Heart right ventricle (tissue), 16 donors: ENCODE measurements at regions not wholly inside any gene's neighbourhood (a gene's known extent, or its start where the extent isn't known, plus 50 kb on each side); places are given as distances from the start of the nearest gene placed in this dataset.

ENCODE experiments used
- ATAC-seq, 8 donors: fragments of 200-7000 bp; cut with Tn5 transposase; one replicate each; pipeline ENCODE4 v1.9.1; 2020; ENCODE audit warnings: mild to moderate bottlenecking in 8 of 8, moderate library complexity in 8 of 8, moderate number of reproducible peaks in 1 of 8
- DNase-seq, 2 donors: peaks; one replicate each; pipeline ENCODE4 v3.0.0-alpha.2; 2020
- H3K27ac ChIP-seq, 10 donors: fragments of 200-600 bp; sonication (generic) in 2 of 10; one replicate each; pipeline versions ENCODE4 v1.5.0 to v1.8.0; 2020 to 2022; ENCODE audit warnings: mild to moderate bottlenecking in 3 of 10
- H3K27me3 ChIP-seq, 7 donors: fragments of 200-600 bp; one replicate each; pipeline ENCODE4 v1.8.0; 2021 to 2022; ENCODE audit warnings: mild to moderate bottlenecking in 2 of 7
- H3K36me3 ChIP-seq, 9 donors: fragments of 200-600 bp; sonication (generic) in 1 of 9; one replicate each; pipeline versions ENCODE4 v1.5.0 to v1.8.0; 2020 to 2022; ENCODE audit warnings: mild to moderate bottlenecking in 2 of 9
- H3K4me1 ChIP-seq, 9 donors: fragments of 200-600 bp; sonication (generic) in 1 of 9; one replicate each; pipeline versions ENCODE4 v1.5.0 to v1.8.0; 2020 to 2022; ENCODE audit warnings: mild to moderate bottlenecking in 4 of 9
- H3K4me3 ChIP-seq, 10 donors: fragments of 200-600 bp; sonication (generic) in 2 of 10; one replicate each; pipeline versions ENCODE4 v1.5.0 to v1.8.0; 2020 to 2022; ENCODE audit warnings: mild to moderate bottlenecking in 7 of 10, moderate library complexity in 2 of 10
- H3K9me3 ChIP-seq, 11 donors: fragments of 200-600 bp in 10 of 11; sonication (generic) in 2 of 11; one replicate each; pipeline versions ENCODE4 v1.5.0 to v1.8.0; 2013 to 2022; ENCODE audit warnings: mild to moderate bottlenecking in 2 of 11, control low read depth in 1 of 11, moderate library complexity in 1 of 11
- WGBS, 2 donors: extraction: QIAGEN DNeasy Blood & Tissue Kit; methylation state at CpG; one replicate each; pipeline ENCODE4 v1.1.7; 2013; ENCODE audit warnings: inconsistent platforms in 1 of 2; 5-methylcytosine and 5-hydroxymethylcytosine counted together
- intact Hi-C, 10 donors: fragments of 100-400 bp; cut with DNase I; formaldehyde crosslinking; loops; one replicate each; pipeline versions ENCODE4 v1.11.1 to v1.14.2; 2022
- TF ChIP-seq, protein P1 (sequence below), 9 donors: fragments of 200-600 bp; sonication (generic) in 2 of 9; IDR thresholded peaks; one replicate each; pipeline versions ENCODE4 v1.5.0 to v1.8.0; 2021 to 2022; ENCODE audit warnings: antibody characterized with exemption in 9 of 9, mild to moderate bottlenecking in 5 of 9, moderate library complexity in 1 of 9
- donor health status: Arrhythmogenic right ventricular cardiomyopathy.
- donor health status: ischemic (EF 13 %, LVEDD 7.1; RV severe dilation, severe dysfunction).
- donor health status: healthy with polysubstance abuse.
- donor health status: DM: no; HTN: yes; CAD: no.
- donor health status: DM: no; HTN: no; CAD: no.
- donor health status: ischemic (EF 25% LVEDD 6.9; RV normal size, moderate dysfunction).
- donor health status: ischemic (EF 25% LVEDD 5.7; RV mildly dilated, moderate dysfunction).
- donor health status: healthy.
- donor health status: DM: yes; HTN: yes; CAD: no.
- donor health status: Ischemic cardiomyopathy.
- donor health status: ischemic (EF 35%, LVEDD 5.7; RV mildly dilated, moderate dysfunction).
- donor health status: nonischemic (EF 11% LVEDD 7.7; RV severe dilation, severe dysfunction).
- donor health status: DM: yes; HTN: yes; CAD: no.
- donor health status: PGD.
- donor health status: ischemic (EF 29% LVEDD 5.4; RV normal size, mild dysfunction).
- donor health status: nonischemic (EF 23%, LVEDD 6.1; RV moderate dilation, normal function).

DNA sequence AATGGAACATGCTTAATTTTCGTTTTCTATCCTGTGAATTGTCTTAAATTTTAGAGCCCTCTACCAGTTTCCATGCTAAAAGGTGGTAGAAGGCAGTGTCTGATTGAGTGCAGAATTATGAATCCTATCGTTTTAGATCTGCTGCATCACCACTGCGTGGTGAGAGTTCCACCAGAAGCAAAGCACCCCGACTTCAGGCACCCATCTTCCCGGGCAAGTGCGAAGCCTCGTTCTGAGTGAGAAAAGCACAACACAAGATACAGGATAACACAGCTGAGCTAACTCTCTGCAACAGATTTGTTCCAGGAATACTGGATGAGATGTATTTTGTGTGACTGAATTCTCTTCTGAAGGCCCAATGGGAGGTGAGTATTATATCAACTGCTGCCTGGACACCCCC lies 471.5 kb downstream of the EIPR1 start:
- Histone ChIP-seq H3K4me1 (no peaks in the 10 kb centered on the region), H3K4me3 (no peak overlapping the region), H3K36me3 (no peaks in the 10 kb centered on the region), H3K27me3 (peaks cover 0 to 14% (median 0%) of the 10 kb centered on the region in 7 donors), H3K9me3 (no peaks in the 10 kb centered on the region), H3K27ac (no peak overlapping the region)
- WGBS, 2 donors = 84 to 90% methylated on average over 7 of the region's 7 CpGs
- ATAC-seq (no peak), DNase-seq (no peak)
- intact Hi-C loops = no loop called here
- TF ChIP-seq, protein P1, sequence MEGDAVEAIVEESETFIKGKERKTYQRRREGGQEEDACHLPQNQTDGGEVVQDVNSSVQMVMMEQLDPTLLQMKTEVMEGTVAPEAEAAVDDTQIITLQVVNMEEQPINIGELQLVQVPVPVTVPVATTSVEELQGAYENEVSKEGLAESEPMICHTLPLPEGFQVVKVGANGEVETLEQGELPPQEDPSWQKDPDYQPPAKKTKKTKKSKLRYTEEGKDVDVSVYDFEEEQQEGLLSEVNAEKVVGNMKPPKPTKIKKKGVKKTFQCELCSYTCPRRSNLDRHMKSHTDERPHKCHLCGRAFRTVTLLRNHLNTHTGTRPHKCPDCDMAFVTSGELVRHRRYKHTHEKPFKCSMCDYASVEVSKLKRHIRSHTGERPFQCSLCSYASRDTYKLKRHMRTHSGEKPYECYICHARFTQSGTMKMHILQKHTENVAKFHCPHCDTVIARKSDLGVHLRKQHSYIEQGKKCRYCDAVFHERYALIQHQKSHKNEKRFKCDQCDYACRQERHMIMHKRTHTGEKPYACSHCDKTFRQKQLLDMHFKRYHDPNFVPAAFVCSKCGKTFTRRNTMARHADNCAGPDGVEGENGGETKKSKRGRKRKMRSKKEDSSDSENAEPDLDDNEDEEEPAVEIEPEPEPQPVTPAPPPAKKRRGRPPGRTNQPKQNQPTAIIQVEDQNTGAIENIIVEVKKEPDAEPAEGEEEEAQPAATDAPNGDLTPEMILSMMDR (IDR thresholded peaks at IDR 0.05) = no peak

DNA sequence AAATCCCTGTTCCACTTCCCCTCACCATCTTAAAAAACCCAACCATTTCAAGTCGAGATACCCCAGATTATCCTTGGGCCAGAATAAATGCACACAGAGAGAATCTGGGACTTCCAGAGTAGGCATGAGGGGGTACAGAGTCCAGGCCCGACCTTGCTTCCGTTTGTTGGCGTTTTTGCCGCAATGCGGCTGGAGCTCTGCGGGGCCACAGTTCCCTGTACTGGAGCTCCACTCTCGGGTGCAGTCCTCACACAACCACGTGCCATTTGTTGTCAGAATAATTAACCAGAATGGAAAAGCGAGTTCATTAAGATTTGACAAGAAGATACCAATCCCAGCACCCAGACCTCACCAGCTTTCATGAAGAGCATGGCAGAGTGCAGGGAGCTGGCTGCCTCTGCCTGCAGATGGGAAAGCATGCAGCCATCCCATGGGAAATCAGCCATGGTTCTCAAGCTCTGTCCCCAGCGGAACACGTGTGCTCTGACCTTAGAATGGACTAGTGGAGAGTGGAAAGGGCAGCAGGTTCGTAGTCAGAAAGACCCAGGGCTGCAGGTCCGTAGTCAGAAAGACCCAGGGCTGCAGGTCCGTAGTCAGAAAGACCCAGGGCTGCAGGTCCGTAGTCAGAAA lies 472.8 kb downstream of the EIPR1 start:
- peaks cover 0 to 14% (median 0%) of the 10 kb centered on the region in 7 donors for H3K27me3 ChIP-seq
- ATAC-seq = no peak
- TF ChIP-seq, protein P1 (IDR thresholded peaks at IDR 0.05) = no peak
- H3K27ac ChIP-seq = no peak overlapping the region
- WGBS, 2 donors = 79 to 84% methylated on average over 15 of the region's 16 CpGs
- H3K4me1 ChIP-seq = no peaks in the 10 kb centered on the region
- H3K9me3 ChIP-seq = no peaks in the 10 kb centered on the region
- no peak overlapping the region for H3K4me3 ChIP-seq
- intact Hi-C loops = no loop called here
- no peaks in the 10 kb centered on the region for H3K36me3 ChIP-seq
- DNase-seq = no peak

DNA sequence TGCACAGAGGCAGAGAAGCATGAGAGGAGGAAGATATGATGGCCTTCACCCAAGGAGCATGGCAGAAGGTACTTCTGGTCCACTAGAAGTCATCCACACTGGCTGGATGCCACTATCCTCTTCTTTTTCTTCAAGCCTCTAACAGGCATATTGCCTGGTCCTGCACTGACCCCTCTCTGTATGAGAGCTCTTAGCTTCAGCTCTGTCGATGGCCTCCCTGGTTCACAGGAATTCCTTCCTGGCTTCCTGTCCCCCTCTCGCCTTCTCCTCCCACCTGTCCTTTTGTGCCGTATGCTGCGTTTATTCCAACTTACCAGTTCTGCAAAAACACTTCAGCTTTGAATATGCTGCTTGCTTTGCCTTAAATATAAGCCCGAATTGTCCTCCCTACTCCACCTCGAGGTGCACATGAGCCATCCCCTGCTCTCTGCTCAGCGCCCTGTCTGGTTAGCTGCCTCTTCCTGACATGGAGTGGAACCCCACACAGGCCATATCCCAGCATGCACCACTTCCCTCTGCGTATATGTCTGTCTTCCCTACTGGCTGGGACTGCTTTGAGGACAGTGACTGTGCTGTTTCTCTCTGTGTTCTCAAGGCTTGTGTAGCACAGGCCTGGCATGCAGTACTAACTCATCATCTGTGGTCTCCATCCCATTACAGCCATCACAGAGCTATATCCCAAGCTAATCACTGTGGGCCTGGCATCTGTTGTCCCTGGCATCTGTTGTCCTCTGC lies 474.9 kb downstream of the EIPR1 start:
- ATAC-seq (no peak), DNase-seq (no peak)
- intact Hi-C loops = no loop called here
- peaks cover 0 to 6% (median 0%) of the 10 kb centered on the region in 7 donors for H3K27me3 ChIP-seq
- no peak overlapping the region for H3K4me3 ChIP-seq
- no peaks in the 10 kb centered on the region for H3K36me3 ChIP-seq
- H3K9me3 ChIP-seq = no peaks in the 10 kb centered on the region
- TF ChIP-seq, protein P1 (IDR thresholded peaks at IDR 0.05) = no peak
- H3K27ac ChIP-seq = no peak overlapping the region
- WGBS, 2 donors = 70% methylated on average over 8 of the region's 8 CpGs
- H3K4me1 ChIP-seq = no peaks in the 10 kb centered on the region

DNA sequence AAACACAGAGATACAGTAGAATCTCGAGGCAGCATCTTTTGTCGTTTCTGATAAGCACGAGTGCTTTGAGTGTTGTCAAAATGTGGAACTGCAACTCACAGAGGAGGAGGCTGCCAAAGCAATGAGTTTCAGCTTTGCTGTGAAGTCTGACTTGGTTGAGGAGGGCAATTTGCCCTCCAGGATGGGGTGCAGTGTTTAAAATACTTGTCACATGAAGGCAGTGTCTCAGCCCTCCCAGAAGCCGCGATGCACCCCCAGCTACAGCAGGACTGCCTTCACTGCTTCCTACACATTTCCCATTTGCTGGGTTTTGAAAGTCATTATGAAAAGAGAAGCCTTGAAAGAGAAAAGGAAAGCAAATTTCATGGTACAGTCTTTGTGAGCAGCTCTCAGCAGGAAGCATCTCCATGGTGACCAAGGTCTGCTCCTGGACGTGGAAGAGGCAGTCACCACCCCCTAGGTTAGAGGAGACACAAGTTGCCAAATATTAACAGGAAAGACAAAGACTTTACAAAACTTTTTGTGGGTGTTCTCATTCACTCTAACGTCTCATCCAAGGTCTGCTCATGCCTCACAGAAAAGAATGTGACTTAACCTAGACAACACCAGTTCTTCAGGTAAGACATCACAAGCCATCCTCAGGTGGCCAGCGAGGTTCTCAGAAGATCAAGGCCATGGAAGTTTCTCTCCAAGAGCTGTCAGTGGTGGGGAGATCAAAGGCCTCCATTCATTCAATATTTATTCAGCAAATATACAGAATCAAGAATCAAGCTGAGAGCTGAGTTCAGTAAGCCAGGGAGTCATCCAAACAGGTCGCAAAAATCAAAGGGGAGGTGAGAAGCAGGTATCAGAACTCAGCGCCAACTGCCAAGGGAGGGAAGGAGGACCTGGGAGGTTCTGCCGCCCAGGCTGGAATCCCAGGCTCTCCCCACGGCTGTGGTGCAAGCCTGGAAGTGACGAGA lies 476.0 kb downstream of the EIPR1 start:
- Histone ChIP-seq H3K9me3 (no peaks in the 10 kb centered on the region), H3K4me3 (no peak overlapping the region), H3K36me3 (no peaks in the 10 kb centered on the region), H3K4me1 (no peaks in the 10 kb centered on the region), H3K27me3 (peaks cover 0 to 6% (median 0%) of the 10 kb centered on the region in 7 donors), H3K27ac (no peak overlapping the region)
- TF ChIP-seq, protein P1 (IDR thresholded peaks at IDR 0.05) = no peak
- ATAC-seq (no peak), DNase-seq (no peak)
- 56 to 61% methylated on average over 13 of the region's 13 CpGs for WGBS, 2 donors
- intact Hi-C loops = no loop called here
